ENCODE measurements at regions not wholly inside any gene's neighbourhood (a gene's known extent, or its start where the extent isn't known, plus 50 kb on each side); places are given as distances from the start of the nearest gene placed in this dataset.

GRCh38 chr13:111917901-111918300 lies 149.0 kb upstream of the SOX1 start:
- H3K4me3 Mint-ChIP-seq: no peak overlapping the region
- H3K27ac Mint-ChIP-seq: no peak overlapping the region
- no peaks in the 10 kb centered on the region for H3K4me1 Mint-ChIP-seq
- H3K9me3 Mint-ChIP-seq: peaks cover 0 to 3% (median 0%) of the 10 kb centered on the region in 3 donors
- no peaks in the 10 kb centered on the region for H3K27me3 Mint-ChIP-seq
- no peaks in the 10 kb centered on the region for H3K36me3 Mint-ChIP-seq

DNA sequence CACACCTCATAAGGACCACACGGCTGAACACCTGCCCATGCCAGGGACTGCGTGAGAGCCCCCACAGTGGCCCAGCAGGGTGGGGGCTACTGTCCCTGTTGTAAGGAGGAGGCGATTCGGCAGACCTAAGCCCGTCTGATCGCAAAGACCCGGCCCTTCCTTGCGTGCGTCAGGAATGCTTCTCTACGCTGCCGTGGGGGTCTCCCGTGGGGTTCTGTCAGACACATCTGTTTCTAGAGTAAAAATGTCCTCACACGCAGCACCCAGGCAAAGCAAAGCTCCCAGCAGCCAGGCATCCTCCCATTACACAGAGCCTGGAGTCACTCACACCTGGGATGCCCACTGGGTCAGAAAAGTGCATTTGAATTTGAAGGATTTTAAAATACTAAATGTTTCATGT lies 147.7 kb upstream of the SOX1 start:
- Mint-ChIP-seq H3K4me1 (no peaks in the 10 kb centered on the region), H3K27ac (no peak overlapping the region), H3K27me3 (no peaks in the 10 kb centered on the region), H3K36me3 (no peaks in the 10 kb centered on the region), H3K9me3 (peaks cover 0 to 3% (median 0%) of the 10 kb centered on the region in 3 donors), H3K4me3 (no peak overlapping the region)

DNA sequence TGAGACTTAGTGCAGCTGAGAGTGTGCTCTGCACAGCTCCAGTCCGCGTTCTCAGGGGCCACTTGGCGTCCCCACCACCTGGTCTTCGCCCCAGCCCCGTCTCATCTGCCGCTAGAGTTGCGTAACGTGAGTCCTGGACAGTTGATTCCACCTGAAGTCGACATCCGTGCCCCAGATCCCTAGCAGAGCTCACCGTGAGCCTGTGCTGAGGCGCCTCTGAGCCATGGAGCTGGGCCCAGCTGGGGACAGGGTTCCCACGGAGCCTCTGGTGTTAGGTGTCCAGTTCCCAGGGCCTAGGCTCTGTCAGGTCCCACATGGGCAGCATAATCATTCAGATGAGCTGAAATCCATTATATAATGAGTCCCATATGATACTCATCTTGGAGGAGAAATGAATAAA lies 147.1 kb upstream of the SOX1 start:
- no peaks in the 10 kb centered on the region for H3K4me1 Mint-ChIP-seq

DNA sequence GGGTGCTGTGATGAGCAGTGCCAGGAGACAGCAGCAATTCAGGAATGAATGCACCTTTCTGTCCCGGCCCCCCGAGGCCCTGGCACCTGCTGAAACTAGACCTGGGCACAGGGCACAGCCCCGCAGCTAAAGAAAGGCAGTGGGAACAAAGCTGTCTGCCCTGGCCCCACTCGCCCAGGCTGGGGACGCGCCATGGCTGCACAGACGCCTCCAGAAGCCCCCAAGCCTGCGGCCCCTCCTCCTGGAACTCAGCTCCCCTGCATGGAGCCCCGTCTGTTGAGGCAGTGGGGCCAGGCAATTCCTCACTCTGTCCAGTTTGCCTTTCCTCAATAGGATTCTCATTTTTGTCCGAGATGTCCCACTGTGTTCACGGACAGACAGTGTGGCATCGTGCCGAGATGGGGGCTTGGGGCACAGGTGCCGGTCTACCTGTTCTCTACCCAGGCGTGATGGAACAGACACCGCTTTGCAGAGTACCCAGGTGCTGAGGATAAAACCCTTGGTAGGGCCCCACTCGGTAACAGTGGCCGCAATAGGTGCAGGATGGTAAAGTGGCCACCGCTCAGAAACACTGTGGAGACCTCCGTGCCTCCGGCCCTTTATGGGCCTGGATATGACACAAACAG lies 146.5 kb upstream of the SOX1 start:
- H3K27me3 Mint-ChIP-seq: no peaks in the 10 kb centered on the region
- H3K4me3 Mint-ChIP-seq: no peak overlapping the region
- no peaks in the 10 kb centered on the region for H3K4me1 Mint-ChIP-seq
- no peaks in the 10 kb centered on the region for H3K36me3 Mint-ChIP-seq
- peaks cover 0 to 3% (median 0%) of the 10 kb centered on the region in 3 donors for H3K9me3 Mint-ChIP-seq
- H3K27ac Mint-ChIP-seq: no peak overlapping the region

More for the DNA sequence above, 147.1 kb upstream of the SOX1 start:
- H3K9me3 Mint-ChIP-seq: peaks cover 0 to 3% (median 0%) of the 10 kb centered on the region in 3 donors
- no peak overlapping the region for H3K27ac Mint-ChIP-seq
- H3K4me3 Mint-ChIP-seq: peak overlapping the region in 1 of 4 donors; percentile 30
- no peaks in the 10 kb centered on the region for H3K36me3 Mint-ChIP-seq
- H3K27me3 Mint-ChIP-seq: no peaks in the 10 kb centered on the region

GRCh38 chr13:111920932-111921705 lies 145.8 kb upstream of the SOX1 start:
- Mint-ChIP-seq H3K4me1 (no peaks in the 10 kb centered on the region), H3K36me3 (no peaks in the 10 kb centered on the region), H3K4me3 (no peak overlapping the region), H3K27me3 (no peaks in the 10 kb centered on the region), H3K27ac (no peak overlapping the region), H3K9me3 (peaks cover 0 to 2% (median 0%) of the 10 kb centered on the region in 3 donors)

- Mint-ChIP-seq H3K27me3 (no peaks in the 10 kb centered on the region), H3K36me3 (no peaks in the 10 kb centered on the region), H3K27ac (no peak overlapping the region), H3K4me3 (no peak overlapping the region), H3K4me1 (no peaks in the 10 kb centered on the region), H3K9me3 (peaks cover 0 to 2% (median 0%) of the 10 kb centered on the region in 3 donors)
Measured at GRCh38 chr13:111922086-111922485, 144.9 kb upstream of the SOX1 start.

GRCh38 chr13:111923439-111923838 lies 143.5 kb upstream of the SOX1 start:
- Mint-ChIP-seq H3K27ac (no peak overlapping the region), H3K27me3 (no peaks in the 10 kb centered on the region), H3K4me1 (no peaks in the 10 kb centered on the region), H3K36me3 (no peaks in the 10 kb centered on the region), H3K9me3 (no peaks in the 10 kb centered on the region), H3K4me3 (no peak overlapping the region)

DNA sequence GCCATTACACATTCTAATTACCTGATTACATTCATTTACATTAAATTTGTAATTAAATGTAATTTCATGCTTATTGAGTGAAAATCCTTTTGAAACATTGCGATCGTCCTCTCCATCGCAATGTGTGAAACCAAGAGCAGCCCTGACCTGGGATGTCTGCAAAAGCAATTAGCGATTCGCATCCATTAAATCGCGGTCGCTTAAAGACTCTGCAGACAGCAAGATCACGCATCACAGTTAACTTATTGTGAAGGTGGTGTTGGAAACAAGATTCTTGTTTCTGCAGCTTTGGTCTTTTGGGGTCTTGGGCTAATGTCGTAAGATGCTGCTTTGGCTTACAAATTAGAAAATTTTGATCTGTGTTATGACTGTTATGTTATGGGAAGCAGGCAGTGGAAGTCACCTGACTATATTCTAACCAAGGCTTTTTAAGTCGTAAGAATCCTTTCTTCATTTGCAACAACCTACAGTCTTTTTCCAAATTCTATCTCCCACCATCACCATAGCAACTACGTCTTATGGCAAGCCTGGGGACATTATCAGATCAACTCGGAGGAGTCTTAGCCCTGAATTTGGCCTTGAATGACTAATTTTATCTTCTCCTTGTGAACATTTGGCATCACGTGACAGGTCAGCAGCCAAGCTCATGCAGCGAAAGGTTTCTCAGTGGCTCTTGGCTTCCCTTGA lies 142.8 kb upstream of the SOX1 start:
- Mint-ChIP-seq H3K27me3 (no peaks in the 10 kb centered on the region), H3K4me3 (no peak overlapping the region), H3K9me3 (no peaks in the 10 kb centered on the region), H3K27ac (no peak overlapping the region), H3K36me3 (no peaks in the 10 kb centered on the region), H3K4me1 (no peaks in the 10 kb centered on the region)

DNA sequence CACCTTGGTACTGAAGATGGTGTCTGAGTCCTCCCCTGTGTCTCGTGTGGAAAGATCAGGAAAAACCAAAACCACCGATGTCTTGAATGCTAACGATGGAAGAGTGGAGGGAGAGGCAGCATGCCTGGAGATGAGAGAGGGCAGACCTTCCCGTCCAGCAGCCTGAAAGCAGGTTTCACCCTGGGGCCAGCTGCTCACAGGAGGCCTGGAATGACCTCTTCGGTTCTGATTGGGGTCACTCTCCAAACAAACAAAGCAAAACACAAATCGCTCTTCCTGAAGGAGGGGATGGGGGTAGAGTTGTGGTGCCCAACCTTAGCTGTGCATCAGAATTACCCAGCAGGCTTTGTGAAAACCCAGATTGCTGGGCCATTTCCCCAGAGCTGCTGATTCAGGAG lies 142.3 kb upstream of the SOX1 start:
- Mint-ChIP-seq H3K9me3 (no peaks in the 10 kb centered on the region), H3K36me3 (no peaks in the 10 kb centered on the region), H3K27ac (no peak overlapping the region)

DNA sequence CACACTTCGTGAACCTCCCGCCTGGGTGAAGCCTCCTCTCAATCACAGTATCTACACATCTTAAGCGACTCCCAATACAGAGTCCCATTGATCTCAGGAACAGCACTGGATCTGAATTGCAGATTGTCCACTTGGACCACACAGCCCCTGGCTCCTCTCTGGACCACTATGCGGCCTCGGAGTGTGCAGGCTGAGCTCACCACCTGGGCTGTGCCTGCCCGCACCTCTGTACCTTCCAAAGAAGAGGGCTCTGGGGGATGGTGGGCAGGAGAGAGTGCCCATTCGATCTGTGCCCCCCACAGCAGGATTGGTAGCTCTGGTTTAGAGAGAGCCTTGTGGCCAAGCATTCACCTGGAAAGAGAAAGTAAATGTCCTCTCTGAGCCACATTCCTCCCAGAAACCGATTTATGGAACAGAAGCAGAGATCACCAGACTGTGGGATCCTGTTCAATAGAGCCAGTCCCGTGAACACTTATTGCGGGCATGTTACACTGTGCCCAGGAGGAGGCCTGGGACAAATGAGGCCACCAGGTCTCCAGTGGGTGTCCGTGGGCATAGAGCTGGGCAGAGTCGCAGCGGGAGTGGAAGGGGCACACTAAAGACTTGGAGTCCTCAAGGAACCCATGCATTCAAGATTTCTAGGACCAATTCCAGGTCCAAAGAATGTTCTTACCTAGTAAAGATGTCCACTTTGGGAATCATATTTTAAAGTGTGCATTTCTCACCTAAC lies 141.6 kb upstream of the SOX1 start:
- Mint-ChIP-seq H3K4me3 (no peak overlapping the region), H3K4me1 (no peaks in the 10 kb centered on the region), H3K9me3 (peaks cover 0 to under 1% (median under 1%) of the 10 kb centered on the region in 3 donors), H3K36me3 (no peaks in the 10 kb centered on the region), H3K27me3 (no peaks in the 10 kb centered on the region), H3K27ac (no peak overlapping the region)

More for the DNA sequence above, 142.3 kb upstream of the SOX1 start:
- H3K4me1 Mint-ChIP-seq: no peaks in the 10 kb centered on the region
- no peak overlapping the region for H3K4me3 Mint-ChIP-seq
- H3K27me3 Mint-ChIP-seq: no peaks in the 10 kb centered on the region

DNA sequence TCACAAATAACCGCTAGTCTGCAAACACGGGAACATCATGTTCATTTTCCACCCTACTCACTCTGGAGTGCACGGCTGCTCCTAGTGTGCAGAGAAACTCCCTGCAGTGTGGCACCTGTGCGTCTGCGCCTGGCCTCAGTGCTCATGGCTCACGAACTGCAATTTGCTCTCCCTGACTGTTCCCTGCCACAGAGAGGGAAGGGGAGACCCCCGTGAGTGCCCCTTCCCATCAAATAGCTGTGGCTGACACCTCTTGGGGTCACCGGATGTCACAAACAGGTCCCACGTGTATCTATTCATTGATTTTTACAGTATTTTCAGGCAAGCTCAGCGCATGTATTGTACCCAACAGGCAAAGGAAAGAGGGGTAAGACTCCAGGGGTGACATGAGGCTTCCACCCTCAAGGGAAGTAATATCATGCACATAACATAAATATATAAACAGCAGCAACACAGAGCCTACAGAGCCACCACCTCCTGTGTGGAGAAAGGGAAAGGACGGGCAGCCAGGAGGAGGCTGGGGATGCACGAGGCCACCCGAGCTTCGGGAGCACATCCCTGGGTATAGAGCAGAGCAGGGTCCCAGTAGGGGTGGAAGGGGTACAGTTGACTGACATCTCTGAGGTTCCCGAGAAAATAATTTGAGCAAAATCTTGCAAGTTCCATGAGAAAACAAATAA lies 140.3 kb upstream of the SOX1 start:
- Mint-ChIP-seq H3K27ac (no peak overlapping the region), H3K9me3 (peaks cover 2 to 6% (median 4%) of the 10 kb centered on the region in 3 donors), H3K27me3 (no peaks in the 10 kb centered on the region), H3K4me1 (no peaks in the 10 kb centered on the region), H3K4me3 (no peak overlapping the region), H3K36me3 (no peaks in the 10 kb centered on the region)

- Mint-ChIP-seq H3K27ac (no peak overlapping the region), H3K9me3 (peaks cover 3 to 12% (median 7%) of the 10 kb centered on the region in 3 donors), H3K4me1 (no peaks in the 10 kb centered on the region), H3K4me3 (no peak overlapping the region), H3K36me3 (no peaks in the 10 kb centered on the region), H3K27me3 (no peaks in the 10 kb centered on the region)
Measured at GRCh38 chr13:111927181-111927540, 139.8 kb upstream of the SOX1 start.

DNA sequence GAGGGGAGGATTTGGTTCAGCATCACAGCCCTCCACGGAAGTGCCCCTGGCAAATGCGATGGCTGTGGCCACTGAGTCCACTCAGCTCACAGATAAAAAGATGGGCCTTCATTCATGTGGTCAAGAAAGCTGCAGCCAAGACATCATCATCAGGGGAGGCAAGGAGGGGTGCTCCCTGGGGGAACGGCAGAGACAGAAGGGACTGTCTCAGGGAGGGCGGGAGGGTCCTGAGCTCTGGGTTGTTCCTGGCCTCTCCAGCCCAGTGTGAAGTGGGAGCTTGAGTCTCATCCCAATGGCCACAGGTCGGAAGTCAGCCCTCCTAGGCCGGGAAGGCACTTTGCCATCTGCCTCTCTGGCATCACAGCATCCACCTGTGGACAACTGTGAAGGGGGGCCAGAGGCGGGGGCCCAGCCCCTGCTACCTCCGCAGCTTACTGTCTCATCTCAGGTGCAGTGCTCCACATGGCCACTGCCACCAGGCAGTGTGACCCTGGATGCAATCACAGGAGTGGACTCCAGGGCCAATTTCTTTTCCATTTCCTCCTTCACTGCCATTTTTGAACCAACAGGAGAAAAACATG lies 137.8 kb upstream of the SOX1 start:
- Mint-ChIP-seq H3K9me3 (peaks cover 3 to 23% (median 17%) of the 10 kb centered on the region in 3 donors), H3K4me3 (no peak overlapping the region), H3K27ac (no peak overlapping the region), H3K4me1 (no peaks in the 10 kb centered on the region), H3K36me3 (peaks cover 2% of the 10 kb centered on the region), H3K27me3 (no peaks in the 10 kb centered on the region)

DNA sequence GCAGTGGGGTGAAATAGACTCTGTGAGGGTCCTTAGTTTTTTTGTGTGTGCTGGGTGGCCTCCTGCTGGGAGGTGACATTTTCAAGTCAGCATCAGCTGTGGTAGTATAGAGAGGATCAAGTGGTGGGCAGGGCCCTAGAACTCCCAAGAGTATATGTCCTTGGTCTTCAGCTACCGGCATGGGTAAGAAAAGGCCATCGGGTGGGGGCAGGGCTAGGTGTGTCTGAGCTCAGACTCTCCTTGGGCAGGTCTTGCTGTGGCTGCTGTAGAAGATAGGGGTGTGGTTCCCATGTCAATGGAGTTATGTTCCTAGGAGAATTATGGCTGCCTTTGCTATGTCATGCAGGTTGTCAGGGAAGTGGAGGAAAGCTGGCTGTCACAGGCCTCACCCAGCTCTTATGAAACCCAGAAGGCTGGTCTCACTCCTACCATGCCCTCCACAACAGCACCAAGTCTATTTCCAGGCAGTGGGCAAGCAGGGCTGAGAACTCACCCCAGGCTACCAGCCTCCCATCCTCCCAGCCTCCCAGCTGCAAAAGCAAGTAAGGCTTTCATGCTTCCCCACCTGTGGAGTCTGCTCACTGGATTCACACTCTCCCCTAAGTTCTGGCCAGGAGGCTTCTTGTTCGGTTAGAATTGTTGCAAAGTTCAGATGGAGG lies 130.6 kb upstream of the SOX1 start:
- peaks cover 2% of the 10 kb centered on the region for H3K36me3 Mint-ChIP-seq
- no peak overlapping the region for H3K27ac Mint-ChIP-seq
- H3K27me3 Mint-ChIP-seq: no peaks in the 10 kb centered on the region
- H3K4me3 Mint-ChIP-seq: no peak overlapping the region
- H3K9me3 Mint-ChIP-seq: peaks cover 1 to 22% (median 22%) of the 10 kb centered on the region in 3 donors
- H3K4me1 Mint-ChIP-seq: peaks cover 0 to 2% (median 0%) of the 10 kb centered on the region in 3 donors

Data from IgD-negative memory B cell (primary cell).